Sigmoid colon (tissue), 3 donors: ENCODE measurements at regions not wholly inside any gene's neighbourhood (a gene's known extent, or its start where the extent isn't known, plus 50 kb on each side); places are given as distances from the start of the nearest gene placed in this dataset.

ENCODE experiments used
- CTCF ChIP-seq, 4 experiments: fragments of 450-650 bp in 3 of 4; fragments of 200-600 bp in 1 of 4; IDR thresholded peaks; one replicate each; pipeline ENCODE4 v1.5.1; 2016 to 2019; ENCODE audit warnings: antibody characterized with exemption in 4 of 4, mild to moderate bottlenecking in 3 of 4, moderate library complexity in 2 of 4
- POLR2A ChIP-seq, 2 donors: fragments of 450-650 bp; IDR thresholded peaks; one replicate each; pipeline ENCODE4 v1.6.1; 2016; ENCODE audit warnings: antibody characterized with exemption in 2 of 2, mild to moderate bottlenecking in 2 of 2, moderate library complexity in 2 of 2

- TF ChIP-seq CTCF (IDR thresholded peaks at IDR 0.05) (no peak), POLR2A (IDR thresholded peaks at IDR 0.05) (no peak)
Observed at GRCh38 chr5:166881802-166882201, 1409.6 kb upstream of the WWC1 start.
